Hindlimb muscle (tissue), 1 donor: ENCODE measurements at regions not wholly inside any gene's neighbourhood (a gene's known extent, or its start where the extent isn't known, plus 50 kb on each side); places are given as distances from the start of the nearest gene placed in this dataset.

Experiments
- DNase-seq: peaks from one replicate; pipeline ENCODE4 v3.0.0-alpha.2; 2013

GRCh38 chr13:105343134-105343806 lies 1192.2 kb downstream of the EFNB2 start:
- no peak for DNase-seq

DNA sequence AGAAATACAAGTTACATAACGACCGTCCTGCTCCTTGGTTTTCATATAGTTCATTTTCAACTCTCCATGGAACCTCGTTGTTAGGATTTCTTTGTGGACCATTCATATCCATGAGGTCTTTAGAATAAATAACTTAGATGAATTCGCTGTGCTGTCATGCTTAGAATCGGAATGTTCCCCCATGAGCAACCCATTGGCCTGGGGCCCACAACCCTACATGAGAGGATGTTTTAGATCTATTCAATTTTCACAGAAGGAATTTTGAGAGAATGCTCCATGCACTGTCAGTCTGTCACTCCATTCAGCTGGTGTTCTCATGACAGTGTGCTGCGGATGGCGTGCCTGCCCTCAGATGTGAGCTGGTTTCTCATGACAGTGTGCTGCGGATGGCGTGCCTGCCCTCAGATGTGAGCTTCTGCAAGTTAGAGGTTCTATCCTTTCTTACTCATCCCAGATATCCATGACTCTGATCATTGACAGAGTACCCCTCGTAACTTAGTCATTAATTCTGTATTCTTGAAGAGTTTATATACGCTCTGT lies 1193.1 kb downstream of the EFNB2 start:
- DNase-seq, result no peak

DNA sequence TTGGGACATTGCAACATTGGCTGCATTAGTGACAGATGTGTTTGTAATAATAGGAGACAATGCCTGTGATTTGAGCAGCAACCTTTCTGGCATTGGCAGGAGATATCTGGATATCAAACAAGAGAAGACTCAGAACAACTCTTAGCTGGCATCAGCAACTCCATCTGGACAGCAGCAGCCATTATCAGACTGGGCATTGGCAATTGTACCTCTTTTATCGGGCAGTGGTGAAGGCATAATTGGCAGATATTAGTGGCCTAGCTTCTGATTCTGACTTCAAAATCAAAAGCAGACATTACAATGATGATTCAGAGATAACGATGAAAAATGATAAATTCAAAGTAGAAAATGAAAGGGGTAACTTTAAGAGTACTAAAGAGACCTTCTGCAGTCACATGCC lies 1193.7 kb downstream of the EFNB2 start:
- no peak for DNase-seq

- DNase-seq, result no peak
Measured at GRCh38 chr13:105341256-105341655, 1194.2 kb downstream of the EFNB2 start.

DNA sequence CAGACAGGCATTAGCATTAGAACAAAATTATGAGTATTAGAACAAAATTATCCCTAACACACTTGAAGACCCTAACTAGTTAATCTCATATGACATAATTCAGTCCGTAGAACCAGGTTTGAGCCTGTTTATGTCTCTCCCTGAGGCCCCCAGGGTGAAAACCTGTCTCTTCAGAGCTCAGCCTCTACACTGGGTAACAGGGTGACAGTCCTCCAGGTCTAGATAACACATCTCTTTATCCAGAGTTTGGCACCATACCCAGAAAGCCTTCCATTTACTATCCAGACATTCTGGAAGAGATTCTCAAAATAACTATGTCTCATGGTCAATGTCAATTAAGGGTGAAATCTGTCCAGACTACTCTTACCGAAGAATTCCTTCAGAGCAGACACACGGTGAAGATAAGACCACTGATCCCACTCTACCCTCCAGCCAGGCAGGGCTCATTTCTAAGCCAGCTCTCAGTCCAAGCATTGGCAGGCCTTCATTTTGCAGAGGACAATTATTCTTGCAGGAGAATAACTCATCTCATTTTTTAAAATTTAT lies 1195.3 kb downstream of the EFNB2 start:
- no peak for DNase-seq

DNA sequence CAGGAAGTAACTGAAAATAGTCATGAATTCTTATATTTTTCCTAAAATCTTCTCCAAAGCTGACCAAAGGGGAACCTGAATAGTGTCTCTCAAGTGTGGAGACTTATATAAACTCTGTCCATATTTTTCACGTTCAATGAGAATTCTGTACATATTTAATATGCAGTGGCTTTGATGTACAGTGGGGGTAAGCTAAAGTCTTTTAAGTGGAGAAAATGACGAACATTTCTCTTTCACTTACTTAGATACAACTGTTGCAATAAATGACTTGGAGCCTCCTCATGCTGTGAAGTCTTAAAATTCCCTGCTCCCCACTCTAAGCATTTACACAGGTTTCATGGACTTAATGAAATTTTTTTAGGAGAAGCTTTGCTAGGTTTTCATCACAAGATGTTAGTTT lies 1196.7 kb downstream of the EFNB2 start:
- DNase-seq, result no peak

- DNase-seq, result no peak
Measured at GRCh38 chr13:105338006-105338405, 1197.5 kb downstream of the EFNB2 start.

GRCh38 chr13:105336706-105337576 lies 1198.5 kb downstream of the EFNB2 start:
- no peak for DNase-seq

- DNase-seq, result no peak
Measured at GRCh38 chr13:105334211-105334610, 1201.3 kb downstream of the EFNB2 start.

DNA sequence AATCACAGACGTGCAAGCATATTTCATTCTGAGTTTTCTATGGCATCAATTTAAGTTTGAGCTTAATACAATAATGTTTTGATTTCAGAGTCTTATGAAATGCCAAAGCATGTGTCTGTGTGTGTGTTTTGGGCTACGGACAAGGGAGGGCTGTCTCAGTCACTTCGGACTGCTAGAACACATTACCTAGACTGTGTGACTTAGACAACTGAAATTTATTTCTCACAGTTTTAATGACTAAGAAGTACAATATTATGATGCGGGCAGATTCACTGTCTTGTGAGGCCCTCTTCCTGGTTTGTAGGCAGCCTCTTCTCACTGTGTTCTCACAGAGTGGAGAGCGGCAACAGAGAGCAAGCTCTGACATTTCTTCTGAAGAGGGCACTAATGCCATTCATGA lies 1202.0 kb downstream of the EFNB2 start:
- DNase-seq, result no peak

DNA sequence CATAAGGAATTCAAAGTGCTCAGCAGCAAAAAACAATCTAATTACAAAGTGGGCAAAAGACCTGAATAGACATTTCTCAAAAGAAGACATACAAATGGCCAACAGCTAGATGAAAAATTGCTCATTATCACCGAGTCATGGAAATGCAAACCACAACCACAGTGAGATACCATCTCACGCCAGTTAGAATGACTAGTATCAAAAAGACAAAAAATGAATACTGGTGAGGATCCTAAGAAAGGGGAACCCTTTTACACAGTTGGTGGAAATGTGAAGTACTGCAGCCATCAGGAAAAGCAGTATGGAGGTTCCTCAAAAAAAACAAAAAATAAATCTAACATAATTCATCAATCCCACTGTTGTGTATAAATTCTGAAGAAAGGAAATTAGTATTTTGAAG lies 1206.1 kb downstream of the EFNB2 start:
- no peak for DNase-seq

DNA sequence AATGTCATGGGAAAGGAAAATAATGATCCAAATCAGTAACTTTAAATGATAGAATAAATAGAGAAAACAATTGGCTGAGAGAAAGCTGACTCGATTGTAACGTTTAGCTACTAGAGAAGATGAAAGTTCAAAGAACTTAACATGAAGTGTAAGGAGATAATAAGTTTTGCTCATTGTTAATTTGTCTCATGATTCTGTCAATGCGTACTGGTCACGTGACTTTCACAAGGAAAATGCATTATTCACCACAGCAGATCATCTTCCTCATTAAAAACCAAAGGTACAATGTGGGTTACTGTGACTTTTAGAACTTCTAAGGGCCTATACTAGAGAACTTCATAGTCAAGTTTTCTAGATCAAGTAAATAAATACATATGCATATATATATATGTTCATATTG lies 1207.2 kb downstream of the EFNB2 start:
- DNase-seq, result no peak

GRCh38 chr13:105327581-105328126 lies 1207.8 kb downstream of the EFNB2 start:
- no peak for DNase-seq

DNA sequence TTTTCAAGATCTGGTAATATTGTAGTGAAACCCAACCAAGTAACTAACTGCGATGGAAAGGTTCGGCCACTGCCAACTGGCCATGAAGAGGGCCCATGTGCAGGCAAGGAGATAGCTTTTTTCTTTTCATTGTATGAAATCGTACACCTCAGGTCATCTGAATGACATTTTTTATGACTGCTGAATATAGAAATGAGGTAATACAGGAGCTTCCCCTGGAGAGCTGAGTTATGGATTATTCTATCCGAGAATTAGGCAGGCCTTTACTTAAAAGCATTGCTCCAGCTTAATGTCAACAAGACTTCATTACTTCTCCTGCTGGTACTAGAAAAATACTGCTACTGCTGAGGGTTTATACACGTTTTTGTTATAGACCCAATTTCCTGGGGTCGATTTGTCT lies 1215.6 kb downstream of the EFNB2 start:
- DNase-seq, result no peak

- DNase-seq, result no peak
Measured at GRCh38 chr13:105316731-105317130, 1218.7 kb downstream of the EFNB2 start.

- no peak for DNase-seq
Measured at GRCh38 chr13:105312906-105313305, 1222.6 kb downstream of the EFNB2 start.

DNA sequence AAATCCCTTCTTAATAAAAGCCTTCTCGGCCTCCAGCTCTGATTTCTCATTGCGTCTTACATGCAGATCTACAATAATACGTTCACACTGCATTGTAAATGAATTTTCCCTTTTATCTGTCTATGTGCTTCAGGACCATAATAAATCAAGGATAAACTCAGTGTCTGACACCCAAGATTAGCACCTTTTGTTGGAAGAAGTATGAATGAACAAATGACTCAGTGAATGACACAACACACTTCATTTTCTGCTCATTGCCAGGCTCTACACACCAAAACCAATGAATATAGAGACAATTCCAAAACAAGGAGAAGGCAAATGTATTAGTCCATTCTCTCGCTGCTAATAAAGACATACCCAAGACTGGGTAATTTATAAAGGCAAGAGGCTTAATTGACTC lies 1224.4 kb downstream of the EFNB2 start:
- DNase-seq, result no peak

DNA sequence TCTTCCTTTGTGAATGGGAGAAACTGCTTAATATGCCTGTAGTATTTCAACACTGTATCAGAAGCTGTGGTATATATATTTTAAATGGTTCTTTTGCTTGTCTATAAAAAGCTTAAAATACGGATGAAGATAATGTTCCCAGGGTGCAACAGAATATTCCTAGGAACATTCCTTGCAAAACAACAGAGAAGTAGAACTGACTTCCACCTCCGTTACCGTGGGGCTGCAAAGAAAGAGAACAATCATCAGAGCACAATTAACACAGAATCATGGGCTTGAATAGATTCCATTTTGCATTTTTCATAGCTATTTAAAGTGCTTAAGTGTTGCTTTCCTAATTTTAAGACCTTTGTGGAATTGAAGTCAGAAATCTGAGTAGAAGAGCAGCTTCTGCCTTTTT lies 1227.7 kb downstream of the EFNB2 start:
- no peak for DNase-seq

- DNase-seq, result no peak
Measured at GRCh38 chr13:105297839-105298238, 1237.6 kb downstream of the EFNB2 start.

GRCh38 chr13:105291987-105292386 lies 1243.5 kb downstream of the EFNB2 start:
- DNase-seq, result no peak

GRCh38 chr13:105290596-105290995 lies 1244.9 kb downstream of the EFNB2 start:
- no peak for DNase-seq

GRCh38 chr13:105285526-105285925 lies 1249.9 kb downstream of the EFNB2 start:
- DNase-seq, result no peak
